ENCODE measurements at regions not wholly inside any gene's neighbourhood (a gene's known extent, or its start where the extent isn't known, plus 50 kb on each side); places are given as distances from the start of the nearest gene placed in this dataset.

GRCh38 chr12:17110316-17110715 is 504.4 kb upstream of the LMO3 start:
- no peak overlapping the region for H2AFZ ChIP-seq (ENCODE audit: insufficient read depth, low read depth, low read length, poor library complexity, severe bottlenecking)
- H3K36me3 ChIP-seq (replicated peaks in 1 of 2; ENCODE audit: control extremely low read depth in 1 of 2, control insufficient read depth in 1 of 2, extremely low read depth in 1 of 2, insufficient read depth in 2 of 2, low read length in 1 of 2): no peaks in the 10 kb centered on the region
- Mint-ChIP-seq H3K27me3 (no peaks in the 10 kb centered on the region), H3K4me3 (no peak overlapping the region), H3K4me1 (no peaks in the 10 kb centered on the region), H3K9me3 (ENCODE audit: insufficient read depth) (peaks cover 3% of the 10 kb centered on the region), H3K27ac (no peak overlapping the region)
- ATAC-seq (ENCODE audit: low read depth) (no peak), DNase-seq (no peak)
- TF ChIP-seq EZH2 (IDR thresholded peaks at IDR 0.05; ENCODE audit: borderline replicate concordance, insufficient read depth, low read depth, low read length, poor library complexity, severe bottlenecking): no peak
- no peak for TF ChIP-seq CTCF (IDR thresholded peaks at IDR 0.05)
- H3K4me3 ChIP-seq (ENCODE audit: control extremely low read depth in 1 of 5, extremely low read depth in 1 of 5, insufficient read depth in 1 of 5, low read depth in 2 of 5, low read length in 4 of 5): no peak overlapping the region
- no peaks in the 10 kb centered on the region for H3K9me3 ChIP-seq (ENCODE audit: control extremely low read depth in 1 of 3, control insufficient read depth in 2 of 3, insufficient read depth in 1 of 3, low read length in 2 of 3)
- intact Hi-C loops (cut with micrococcal nuclease): no loop called here
- H3K27ac ChIP-seq (ENCODE audit: low read length in 2 of 2): no peak overlapping the region
- H4K20me1 ChIP-seq (ENCODE audit: control insufficient read depth, insufficient read depth, low read length, poor library complexity, severe bottlenecking): no peaks in the 10 kb centered on the region
- no peak overlapping the region for H3K9ac ChIP-seq (ENCODE audit: low read length)
- H3K79me2 ChIP-seq (ENCODE audit: control insufficient read depth, insufficient read depth, low read length): no peaks in the 10 kb centered on the region
- CTCF ChIA-PET: no interaction called here
- H3K4me2 ChIP-seq (replicated peaks; ENCODE audit: low read depth, low read length, poor library complexity, severe bottlenecking): no peak overlapping the region
- POLR2A ChIA-PET: no interaction called here
- no peaks in the 10 kb centered on the region for H3K27me3 ChIP-seq (replicated peaks in 1 of 4; ENCODE audit: control extremely low read depth in 1 of 4, control insufficient read depth in 3 of 4, insufficient read depth in 4 of 4, low read length in 3 of 4)
- H3K4me1 ChIP-seq (ENCODE audit: control insufficient read depth in 2 of 2, insufficient read depth in 2 of 2, low read length in 2 of 2): no peaks in the 10 kb centered on the region

- Histone ChIP-seq H3K9me3 (ENCODE audit: control extremely low read depth in 1 of 3, control insufficient read depth in 2 of 3, insufficient read depth in 1 of 3, low read length in 2 of 3) (no peaks in the 10 kb centered on the region), H3K36me3 (replicated peaks in 1 of 2; ENCODE audit: control extremely low read depth in 1 of 2, control insufficient read depth in 1 of 2, extremely low read depth in 1 of 2, insufficient read depth in 2 of 2, low read length in 1 of 2) (no peaks in the 10 kb centered on the region), H2AFZ (ENCODE audit: insufficient read depth, low read depth, low read length, poor library complexity, severe bottlenecking) (no peak overlapping the region), H3K79me2 (ENCODE audit: control insufficient read depth, insufficient read depth, low read length) (no peaks in the 10 kb centered on the region), H3K27me3 (replicated peaks in 1 of 4; ENCODE audit: control extremely low read depth in 1 of 4, control insufficient read depth in 3 of 4, insufficient read depth in 4 of 4, low read length in 3 of 4) (no peaks in the 10 kb centered on the region), H4K20me1 (ENCODE audit: control insufficient read depth, insufficient read depth, low read length, poor library complexity, severe bottlenecking) (no peaks in the 10 kb centered on the region), H3K4me3 (ENCODE audit: control extremely low read depth in 1 of 5, extremely low read depth in 1 of 5, insufficient read depth in 1 of 5, low read depth in 2 of 5, low read length in 4 of 5) (no peak overlapping the region), H3K9ac (ENCODE audit: low read length) (no peak overlapping the region), H3K4me1 (ENCODE audit: control insufficient read depth in 2 of 2, insufficient read depth in 2 of 2, low read length in 2 of 2) (no peaks in the 10 kb centered on the region), H3K4me2 (replicated peaks; ENCODE audit: low read depth, low read length, poor library complexity, severe bottlenecking) (no peak overlapping the region), H3K27ac (ENCODE audit: low read length in 2 of 2) (no peak overlapping the region)
- H3K27me3 Mint-ChIP-seq: no peaks in the 10 kb centered on the region
- H3K27ac Mint-ChIP-seq: no peak overlapping the region
- H3K9me3 Mint-ChIP-seq (ENCODE audit: insufficient read depth): peaks cover 3% of the 10 kb centered on the region
- TF ChIP-seq CTCF (IDR thresholded peaks at IDR 0.05) (no peak), EZH2 (IDR thresholded peaks at IDR 0.05; ENCODE audit: borderline replicate concordance, insufficient read depth, low read depth, low read length, poor library complexity, severe bottlenecking) (no peak)
- intact Hi-C loops (cut with micrococcal nuclease): no loop called here
- H3K4me3 Mint-ChIP-seq: no peak overlapping the region
- no peak for ATAC-seq (ENCODE audit: low read depth)
- H3K4me1 Mint-ChIP-seq: no peaks in the 10 kb centered on the region
- POLR2A ChIA-PET: no interaction called here
- CTCF ChIA-PET: no interaction called here
- no peak for DNase-seq
- no CpG with 5 or more reads among the region's 3 CpGs for WGBS (ENCODE audit: insufficient coverage)
Observed at GRCh38 chr12:17108877-17109541, 503.0 kb upstream of the LMO3 start.

Measured in B cell (primary cell).